Osteoblast (primary cell): ENCODE measurements at regions not wholly inside any gene's neighbourhood (a gene's known extent, or its start where the extent isn't known, plus 50 kb on each side); places are given as distances from the start of the nearest gene placed in this dataset.

ENCODE experiments used
- DNase-seq: peaks from one replicate; pipeline ENCODE4 v3.0.0; 2011; ENCODE audit warnings: low spot score, mixed read lengths; ENCODE audit not compliant: insufficient read length; ENCODE audit errors: missing footprints
- H2AFZ ChIP-seq: 2 replicates; pipeline ENCODE4 v1.6.0; 2011; ENCODE audit warnings: mild to moderate bottlenecking, low read length
- H3K27ac ChIP-seq: 2 replicates; pipeline ENCODE4 v1.5.1; 2011; ENCODE audit warnings: mild to moderate bottlenecking, low read depth, low read length, moderate library complexity
- H3K27me3 ChIP-seq: 2 replicates; pipeline ENCODE4 v1.6.0; 2012; ENCODE audit warnings: mild to moderate bottlenecking, control low read depth, inconsistent platforms, low read length, moderate library complexity; ENCODE audit not compliant: insufficient read depth
- H3K36me3 ChIP-seq: 2 replicates; pipeline ENCODE4 v1.5.1; 2011; ENCODE audit warnings: mild to moderate bottlenecking, low read length, control low read depth, moderate library complexity; ENCODE audit not compliant: insufficient read depth
- H3K4me1 ChIP-seq: 2 replicates; pipeline ENCODE4 v1.5.1; 2011; ENCODE audit warnings: mild to moderate bottlenecking, low read length, control low read depth, moderate library complexity; ENCODE audit not compliant: insufficient read depth
- H3K4me2 ChIP-seq: 2 replicates; pipeline ENCODE4 v1.6.0; 2011; ENCODE audit warnings: mild to moderate bottlenecking, low read length; ENCODE audit not compliant: insufficient read depth
- H3K4me3 ChIP-seq: fragments of 200-600 bp; sonication (generic); 3 replicates; pipeline ENCODE4 v1.5.1; 2012; ENCODE audit warnings: mild to moderate bottlenecking, low read length, inconsistent platforms; ENCODE audit not compliant: insufficient read depth
- H3K79me2 ChIP-seq: 2 replicates; pipeline ENCODE4 v1.6.0; 2012; ENCODE audit warnings: mild to moderate bottlenecking, low read length, control low read depth, inconsistent platforms; ENCODE audit not compliant: insufficient read depth
- H3K9me3 ChIP-seq: 2 replicates; pipeline ENCODE4 v1.5.1; 2011; ENCODE audit warnings: low read depth, low read length, control low read depth
- H4K20me1 ChIP-seq: 2 replicates; pipeline ENCODE4 v1.6.0; 2012; ENCODE audit warnings: mild to moderate bottlenecking, low read length, control low read depth; ENCODE audit not compliant: insufficient read depth
- CTCF ChIP-seq: IDR thresholded peaks from 2 replicates; pipeline ENCODE4 v1.5.1; 2011; ENCODE audit warnings: mild to moderate bottlenecking, low read depth, low read length, moderate library complexity; ENCODE audit errors: extremely low read depth

- DNase-seq: no peak
- Histone ChIP-seq H3K9me3 (no peaks in the 10 kb centered on the region), H3K27me3 (peaks cover 20% of the 10 kb centered on the region), H3K4me3 (no peak overlapping the region), H3K79me2 (no peaks in the 10 kb centered on the region), H3K36me3 (no peaks in the 10 kb centered on the region), H2AFZ (no peak overlapping the region), H3K4me2 (no peak overlapping the region), H4K20me1 (no peaks in the 10 kb centered on the region), H3K27ac (no peak overlapping the region), H3K4me1 (peaks cover 23% of the 10 kb centered on the region)
- no peak for TF ChIP-seq CTCF
These were observed 50.0 kb upstream of the ABLIM1 start for GRCh38 chr10:114708084-114708483.

- H2AFZ ChIP-seq: no peak overlapping the region
- H3K4me1 ChIP-seq: peaks cover 31% of the 10 kb centered on the region
- H3K36me3 ChIP-seq: no peaks in the 10 kb centered on the region
- no peaks in the 10 kb centered on the region for H3K9me3 ChIP-seq
- peak; percentile 85 for DNase-seq
- peaks cover 26% of the 10 kb centered on the region for H3K27me3 ChIP-seq
- TF ChIP-seq CTCF: no peak
- H3K4me2 ChIP-seq: peak overlapping the region; percentile 33
- no peaks in the 10 kb centered on the region for H4K20me1 ChIP-seq
- H3K4me3 ChIP-seq: no peak overlapping the region
- no peaks in the 10 kb centered on the region for H3K79me2 ChIP-seq
- peak overlapping the region; percentile 42 for H3K27ac ChIP-seq
These were observed 50.8 kb upstream of the ABLIM1 start for GRCh38 chr10:114708717-114709335.

GRCh38 chr10:114709984-114710383 is 51.9 kb upstream of the ABLIM1 start:
- H3K4me3 ChIP-seq: no peak overlapping the region
- no peaks in the 10 kb centered on the region for H3K36me3 ChIP-seq
- peaks cover 42% of the 10 kb centered on the region for H3K4me1 ChIP-seq
- H4K20me1 ChIP-seq: no peaks in the 10 kb centered on the region
- DNase-seq: peak; percentile 13
- H3K27ac ChIP-seq: peak overlapping the region; percentile 42
- TF ChIP-seq CTCF: no peak
- H2AFZ ChIP-seq: no peak overlapping the region
- no peaks in the 10 kb centered on the region for H3K79me2 ChIP-seq
- H3K27me3 ChIP-seq: peaks cover 20% of the 10 kb centered on the region
- H3K9me3 ChIP-seq: no peaks in the 10 kb centered on the region
- H3K4me2 ChIP-seq: no peak overlapping the region

- peaks cover 51% of the 10 kb centered on the region for H3K4me1 ChIP-seq
- H3K4me2 ChIP-seq: no peak overlapping the region
- H2AFZ ChIP-seq: no peak overlapping the region
- DNase-seq: no peak
- no peaks in the 10 kb centered on the region for H4K20me1 ChIP-seq
- no peaks in the 10 kb centered on the region for H3K79me2 ChIP-seq
- H3K9me3 ChIP-seq: no peaks in the 10 kb centered on the region
- no peaks in the 10 kb centered on the region for H3K36me3 ChIP-seq
- no peak for TF ChIP-seq CTCF
- no peak overlapping the region for H3K27ac ChIP-seq
- no peak overlapping the region for H3K4me3 ChIP-seq
- H3K27me3 ChIP-seq: peaks cover 14% of the 10 kb centered on the region
These were observed 53.2 kb upstream of the ABLIM1 start for GRCh38 chr10:114711176-114711868.
